ENCODE measurements at regions not wholly inside any gene's neighbourhood (a gene's known extent, or its start where the extent isn't known, plus 50 kb on each side); places are given as distances from the start of the nearest gene placed in this dataset.

DNA sequence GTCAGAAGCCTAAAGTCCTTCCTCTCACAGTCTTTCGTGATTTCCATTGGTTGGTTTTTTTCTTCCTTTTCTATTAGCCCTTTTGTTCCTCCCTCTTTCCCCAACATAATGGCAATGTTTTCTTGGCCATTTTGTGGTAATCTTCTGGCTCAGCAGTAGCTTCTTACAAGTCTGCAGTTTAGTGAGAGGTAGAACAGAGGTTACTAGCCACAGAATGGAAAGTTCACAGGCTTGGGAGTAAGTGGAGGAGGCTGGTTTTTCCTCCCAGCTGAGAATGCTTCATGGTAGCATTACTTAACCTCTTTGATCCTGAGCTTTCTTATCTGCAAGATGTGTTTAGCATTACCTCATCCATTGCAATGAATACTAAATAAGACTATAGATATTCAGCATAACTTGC, 346.9 kb downstream of the NFIB start:
- Histone ChIP-seq H3K27me3 (no peaks in the 10 kb centered on the region), H3K4me3 (no peak overlapping the region), H3K36me3 (no peaks in the 10 kb centered on the region), H3K27ac (no peak overlapping the region), H3K9me3 (no peaks in the 10 kb centered on the region), H3K4me1 (peaks cover 0 to 11% (median 0%) of the 10 kb centered on the region in 4 donors)
- 93 to 94% methylated on average over 1 of the region's 1 CpG for WGBS, 2 donors
- TF ChIP-seq, protein P1, sequence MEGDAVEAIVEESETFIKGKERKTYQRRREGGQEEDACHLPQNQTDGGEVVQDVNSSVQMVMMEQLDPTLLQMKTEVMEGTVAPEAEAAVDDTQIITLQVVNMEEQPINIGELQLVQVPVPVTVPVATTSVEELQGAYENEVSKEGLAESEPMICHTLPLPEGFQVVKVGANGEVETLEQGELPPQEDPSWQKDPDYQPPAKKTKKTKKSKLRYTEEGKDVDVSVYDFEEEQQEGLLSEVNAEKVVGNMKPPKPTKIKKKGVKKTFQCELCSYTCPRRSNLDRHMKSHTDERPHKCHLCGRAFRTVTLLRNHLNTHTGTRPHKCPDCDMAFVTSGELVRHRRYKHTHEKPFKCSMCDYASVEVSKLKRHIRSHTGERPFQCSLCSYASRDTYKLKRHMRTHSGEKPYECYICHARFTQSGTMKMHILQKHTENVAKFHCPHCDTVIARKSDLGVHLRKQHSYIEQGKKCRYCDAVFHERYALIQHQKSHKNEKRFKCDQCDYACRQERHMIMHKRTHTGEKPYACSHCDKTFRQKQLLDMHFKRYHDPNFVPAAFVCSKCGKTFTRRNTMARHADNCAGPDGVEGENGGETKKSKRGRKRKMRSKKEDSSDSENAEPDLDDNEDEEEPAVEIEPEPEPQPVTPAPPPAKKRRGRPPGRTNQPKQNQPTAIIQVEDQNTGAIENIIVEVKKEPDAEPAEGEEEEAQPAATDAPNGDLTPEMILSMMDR (IDR thresholded peaks at IDR 0.05), result no peak
- intact Hi-C loops (cut with DNase I), result no loop called here
- no peak for DNase-seq

DNA sequence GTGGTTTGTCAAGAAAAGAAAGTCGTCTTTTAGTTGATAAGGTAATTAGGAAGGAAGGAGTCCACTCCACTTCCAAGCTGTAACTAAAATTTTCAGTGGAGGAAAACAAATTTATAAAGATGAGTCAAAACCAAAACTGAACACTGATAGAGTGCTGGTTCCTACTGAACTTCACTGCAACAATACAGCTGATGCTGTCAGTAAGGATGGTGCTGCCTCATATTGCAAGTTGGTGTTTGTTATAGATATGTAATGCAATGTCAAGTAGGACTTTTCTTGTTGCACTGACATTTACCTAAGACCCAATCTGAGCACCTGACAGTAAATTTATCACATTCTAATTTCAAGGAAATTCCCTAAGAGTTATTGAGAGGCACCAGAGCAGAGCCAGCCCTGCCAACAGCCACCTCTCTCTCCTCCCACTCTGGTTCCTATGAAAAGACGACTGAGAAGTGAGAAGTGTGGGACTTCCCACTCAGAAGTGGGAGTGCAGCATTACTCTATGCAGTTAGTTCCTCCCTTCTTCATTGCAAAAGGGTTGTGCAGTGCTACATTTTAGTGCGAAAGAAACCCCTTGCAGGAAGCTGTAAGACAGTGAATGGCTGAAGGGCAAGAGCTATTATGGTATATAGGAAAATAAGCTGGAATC, 350.8 kb downstream of the NFIB start:
- WGBS, 2 donors, result 64 to 88% methylated on average over 3 of the region's 3 CpGs
- no peak overlapping the region for H3K4me3 ChIP-seq
- no peaks in the 10 kb centered on the region for H3K27me3 ChIP-seq
- no peak overlapping the region for H3K27ac ChIP-seq
- no peak for DNase-seq
- no peak for TF ChIP-seq POLR2A (IDR thresholded peaks at IDR 0.05)
- no peaks in the 10 kb centered on the region for H3K9me3 ChIP-seq
- no peaks in the 10 kb centered on the region for H3K4me1 ChIP-seq
- intact Hi-C loops (cut with DNase I), result no loop called here
- H3K36me3 ChIP-seq, result no peaks in the 10 kb centered on the region

DNA sequence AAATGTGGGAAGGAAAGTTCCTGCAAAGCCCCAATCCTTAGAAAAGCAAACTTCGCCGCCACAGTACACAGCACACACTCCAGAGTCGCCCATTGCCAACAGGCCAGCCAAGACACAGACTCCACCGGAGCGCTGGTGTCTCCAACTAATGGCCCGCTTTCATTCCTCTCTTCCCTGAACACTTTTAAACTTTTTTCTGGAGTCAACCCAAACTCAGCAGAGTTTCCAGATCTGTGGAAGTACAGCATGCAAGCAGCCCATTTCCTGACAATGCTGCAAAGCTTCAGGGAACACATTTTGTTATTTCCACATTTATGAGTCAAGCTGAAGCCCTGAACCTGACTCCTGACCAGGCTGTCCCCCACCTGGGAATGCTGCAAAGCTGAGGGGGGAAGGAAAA, 351.9 kb downstream of the NFIB start:
- H3K4me1 ChIP-seq, result no peaks in the 10 kb centered on the region
- WGBS, 2 donors, result 94 to 97% methylated on average over 6 of the region's 6 CpGs
- TF ChIP-seq EP300 (IDR thresholded peaks at IDR 0.05) (no peak), POLR2AphosphoS5 (IDR thresholded peaks at IDR 0.05) (peak in 1 of 4 donors; percentile 12)
- H3K27me3 ChIP-seq, result no peaks in the 10 kb centered on the region
- no peaks in the 10 kb centered on the region for H3K9me3 ChIP-seq
- intact Hi-C loops (cut with DNase I), result no loop called here
- H3K4me3 ChIP-seq, result no peak overlapping the region
- H3K36me3 ChIP-seq, result no peaks in the 10 kb centered on the region
- DNase-seq, result no peak
- no peak overlapping the region for H3K27ac ChIP-seq

DNA sequence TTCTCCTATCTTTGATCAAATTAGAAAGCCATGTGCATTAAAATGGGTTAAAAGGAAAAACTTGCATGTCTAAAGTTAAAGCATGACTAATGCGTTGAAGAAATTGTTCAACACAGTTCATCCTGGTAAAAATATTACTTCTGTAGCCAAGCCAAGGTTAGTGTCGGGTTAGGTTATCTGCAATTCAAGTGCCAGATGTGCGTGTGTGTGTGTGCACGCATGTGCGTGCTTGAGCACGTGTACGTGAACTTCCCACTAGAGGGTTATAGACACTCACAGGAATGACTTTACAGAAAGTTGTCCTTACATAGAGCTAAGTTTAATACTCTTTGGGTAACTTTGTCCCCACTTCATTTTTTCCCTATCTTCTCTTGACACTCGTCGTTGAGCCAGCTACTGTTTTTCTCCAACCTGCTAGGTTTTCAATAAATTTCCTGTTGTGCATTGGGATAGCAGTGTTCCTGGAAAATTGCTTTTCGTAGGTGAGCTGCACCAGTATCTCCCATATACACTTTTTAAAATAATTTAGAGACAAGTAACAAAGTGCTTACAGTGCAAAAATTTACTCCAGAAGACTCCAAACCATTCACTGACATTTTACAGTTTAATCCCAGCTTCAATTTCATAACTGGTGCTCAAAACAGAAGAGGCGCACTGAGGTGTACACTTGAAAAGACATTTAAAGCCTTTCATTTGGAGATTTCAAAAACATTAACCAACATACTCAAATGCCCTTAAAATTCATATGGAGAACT, 353.8 kb downstream of the NFIB start:
- H3K27me3 ChIP-seq, result no peaks in the 10 kb centered on the region
- intact Hi-C loops (cut with DNase I), result no loop called here
- 93 to 95% methylated on average over 11 of the region's 11 CpGs for WGBS, 2 donors
- no peaks in the 10 kb centered on the region for H3K9me3 ChIP-seq
- no peak overlapping the region for H3K27ac ChIP-seq
- no peak overlapping the region for H3K4me3 ChIP-seq
- peaks cover 0 to 7% (median 0%) of the 10 kb centered on the region in 4 donors for H3K4me1 ChIP-seq
- no peak for DNase-seq
- TF ChIP-seq POLR2AphosphoS5 (IDR thresholded peaks at IDR 0.05), result no peak
- no peak for TF ChIP-seq EP300 (IDR thresholded peaks at IDR 0.05)
- no peak for TF ChIP-seq POLR2A (IDR thresholded peaks at IDR 0.05)
- TF ChIP-seq, protein P1 (IDR thresholded peaks at IDR 0.05), result no peak
- no peaks in the 10 kb centered on the region for H3K36me3 ChIP-seq

DNA sequence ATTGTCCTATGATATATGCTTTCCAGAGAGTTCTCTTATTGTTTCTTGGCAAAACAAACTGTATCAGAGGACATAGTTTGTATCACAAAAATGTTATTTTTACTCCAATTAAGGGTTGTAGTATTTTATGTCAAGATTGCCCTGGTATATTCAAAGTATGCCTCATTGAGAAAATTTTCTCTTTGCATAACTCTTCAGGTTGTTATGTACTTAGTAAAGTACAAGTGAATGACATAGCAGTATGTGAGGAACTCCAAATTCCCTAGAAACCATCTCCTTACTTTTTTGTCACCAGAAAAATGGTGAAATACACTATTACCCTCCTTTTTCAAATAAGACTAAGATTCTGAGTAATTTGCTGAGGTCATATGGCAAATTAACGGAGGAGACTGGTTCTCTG, 355.3 kb downstream of the NFIB start:
- peaks cover 0 to 7% (median 0%) of the 10 kb centered on the region in 4 donors for H3K4me1 ChIP-seq
- intact Hi-C loops (cut with DNase I), result no loop called here

More for the DNA sequence above, 355.3 kb downstream of the NFIB start:
- no peaks in the 10 kb centered on the region for H3K36me3 ChIP-seq
- no peak overlapping the region for H3K4me3 ChIP-seq
- no peak for DNase-seq
- no peak overlapping the region for H3K27ac ChIP-seq
- 94 to 95% methylated on average over 1 of the region's 1 CpG for WGBS, 2 donors
- TF ChIP-seq, protein P1 (IDR thresholded peaks at IDR 0.05), result no peak
- TF ChIP-seq EP300 (IDR thresholded peaks at IDR 0.05) (no peak), POLR2AphosphoS5 (IDR thresholded peaks at IDR 0.05) (no peak), POLR2A (IDR thresholded peaks at IDR 0.05) (no peak)
- H3K9me3 ChIP-seq, result no peaks in the 10 kb centered on the region
- H3K27me3 ChIP-seq, result no peaks in the 10 kb centered on the region

All from sigmoid colon (tissue), 6 donors.